H9 (cell line): ENCODE measurements at regions not wholly inside any gene's neighbourhood (a gene's known extent, or its start where the extent isn't known, plus 50 kb on each side); places are given as distances from the start of the nearest gene placed in this dataset.

ENCODE experiments used
- DNase-seq: peaks from one replicate; pipeline ENCODE4 v3.0.0-alpha.2; 2017
- H2AFZ ChIP-seq: one replicate; pipeline ENCODE4 v1.6.1; 2013; ENCODE audit warnings: mild to moderate bottlenecking, low read length, control low read depth, moderate library complexity
- H2AK5ac ChIP-seq: 2 replicates; pipeline ENCODE4 v1.6.1; 2013; ENCODE audit warnings: low read length, control low read depth, mixed read lengths; ENCODE audit not compliant: insufficient read length
- H2BK120ac ChIP-seq: one replicate; pipeline ENCODE4 v1.6.1; 2013; ENCODE audit warnings: low read depth, mild to moderate bottlenecking, low read length, control low read depth, inconsistent platforms; ENCODE audit not compliant: poor library complexity, severe bottlenecking
- H2BK12ac ChIP-seq: 2 replicates; pipeline ENCODE4 v1.6.1; 2013; ENCODE audit warnings: low read length, control low read depth, mixed read lengths, low read depth; ENCODE audit not compliant: insufficient read length
- H2BK15ac ChIP-seq: 2 replicates; pipeline ENCODE4 v1.6.1; 2013; ENCODE audit warnings: low read depth, low read length, control low read depth
- H2BK20ac ChIP-seq: one replicate; pipeline ENCODE4 v1.6.1; 2013; ENCODE audit warnings: low read depth, mild to moderate bottlenecking, low read length, control low read depth, inconsistent platforms; ENCODE audit not compliant: poor library complexity, severe bottlenecking
- H2BK5ac ChIP-seq: 2 replicates; pipeline ENCODE4 v1.6.1; 2013; ENCODE audit warnings: low read length, control low read depth, mixed read lengths; ENCODE audit not compliant: insufficient read length
- H3K14ac ChIP-seq: 2 replicates; pipeline ENCODE4 v1.6.1; 2013; ENCODE audit warnings: low read length, control low read depth; ENCODE audit not compliant: insufficient read depth
- H3K18ac ChIP-seq: 2 replicates; pipeline ENCODE4 v1.6.1; 2013; ENCODE audit warnings: low read depth, mild to moderate bottlenecking, mixed read lengths, low read length, control low read depth; ENCODE audit not compliant: insufficient read length
- H3K23ac ChIP-seq: 2 replicates; pipeline ENCODE4 v1.6.1; 2013; ENCODE audit warnings: low read length, control low read depth, mixed read lengths, low read depth; ENCODE audit not compliant: insufficient read length
- H3K23me2 ChIP-seq: 2 replicates; pipeline ENCODE4 v1.6.1; 2013; ENCODE audit warnings: low read depth, mild to moderate bottlenecking, mixed read lengths, low read length, control low read depth; ENCODE audit not compliant: insufficient read length, poor library complexity, severe bottlenecking
- H3K27ac ChIP-seq: 2 replicates; pipeline ENCODE4 v1.5.1; 2013; ENCODE audit warnings: low read length, control low read depth, mixed read lengths, low read depth; ENCODE audit not compliant: insufficient read length
- H3K27me3 ChIP-seq: 2 replicates; pipeline ENCODE4 v1.6.1; 2013; ENCODE audit warnings: low read length, control low read depth, inconsistent platforms; ENCODE audit not compliant: insufficient read depth
- H3K4ac ChIP-seq: 2 replicates; pipeline ENCODE4 v1.6.1; 2013; ENCODE audit warnings: low read depth, mild to moderate bottlenecking, control low read depth, inconsistent platforms, low read length, moderate library complexity
- H3K4me1 ChIP-seq: 2 replicates; pipeline ENCODE4 v1.6.1; 2013; ENCODE audit warnings: low read length, control low read depth, inconsistent platforms; ENCODE audit not compliant: insufficient read depth
- H3K4me2 ChIP-seq: 2 replicates; pipeline ENCODE4 v1.6.1; 2013; ENCODE audit warnings: low read length, control low read depth, mixed read lengths; ENCODE audit not compliant: insufficient read length, insufficient read depth
- H3K56ac ChIP-seq: 2 replicates; pipeline ENCODE4 v1.6.1; 2013; ENCODE audit warnings: low read depth, mild to moderate bottlenecking, mixed read lengths, low read length, control low read depth; ENCODE audit not compliant: insufficient read length
- H3K79me1 ChIP-seq: 2 replicates; pipeline ENCODE4 v1.6.1; 2013; ENCODE audit warnings: low read depth, mild to moderate bottlenecking, moderate library complexity, low read length, control low read depth, inconsistent platforms; ENCODE audit not compliant: insufficient read depth, poor library complexity, severe bottlenecking
- H3K79me2 ChIP-seq: 2 replicates; pipeline ENCODE4 v1.6.1; 2013; ENCODE audit warnings: low read length, control low read depth, inconsistent platforms; ENCODE audit not compliant: insufficient read depth
- H3K9ac ChIP-seq: 2 replicates; pipeline ENCODE4 v1.6.1; 2013; ENCODE audit warnings: low read length, control low read depth, mixed read lengths; ENCODE audit not compliant: insufficient read length; ENCODE audit errors: extremely low read depth
- H3K9me3 ChIP-seq: one replicate; pipeline ENCODE4 v1.6.1; 2013; ENCODE audit warnings: low read depth, low read length, inconsistent platforms; ENCODE audit not compliant: control insufficient read depth
- H3T11ph ChIP-seq: one replicate; pipeline ENCODE4 v1.6.1; 2013; ENCODE audit warnings: mild to moderate bottlenecking, low read length, control low read depth, inconsistent platforms
- H4K20me1 ChIP-seq: one replicate; pipeline ENCODE4 v1.6.1; 2013; ENCODE audit not compliant: control insufficient read depth, insufficient read length, insufficient read depth
- H4K5ac ChIP-seq: 2 replicates; pipeline ENCODE4 v1.6.1; 2013; ENCODE audit warnings: low read depth, mild to moderate bottlenecking, mixed read lengths, low read length, control low read depth; ENCODE audit not compliant: insufficient read length
- H4K8ac ChIP-seq: replicated peaks from 2 replicates; pipeline ENCODE4 v1.6.1; 2013; ENCODE audit warnings: low read length, control low read depth, mixed read lengths, low read depth; ENCODE audit not compliant: insufficient read length
- H4K91ac ChIP-seq: 2 replicates; pipeline ENCODE4 v1.6.1; 2013; ENCODE audit warnings: low read depth, mild to moderate bottlenecking, moderate library complexity, mixed read lengths, low read length, control low read depth; ENCODE audit not compliant: insufficient read length
- H3K27ac Mint-ChIP-seq, 3 experiments: 2 replicates in 2 of 3; 3 replicates in 1 of 3; pipeline ENCODE4 v1.8.0; 2020 to 2021; ENCODE audit warnings: mixed read lengths in 3 of 3, mild to moderate bottlenecking in 1 of 3, moderate library complexity in 1 of 3
- H3K27me3 Mint-ChIP-seq: 2 replicates; pipeline ENCODE4 v1.8.0; 2021; ENCODE audit warnings: low read depth, mild to moderate bottlenecking, moderate library complexity, mixed read lengths
- H3K36me3 Mint-ChIP-seq, 3 experiments: 2 replicates in 2 of 3; 3 replicates in 1 of 3; pipeline ENCODE4 v1.8.0; 2020 to 2021; ENCODE audit warnings: low read depth in 3 of 3, mixed read lengths in 3 of 3; ENCODE audit not compliant: insufficient read depth in 1 of 3
- H3K4me1 Mint-ChIP-seq, 2 experiments: 2 replicates each; pipeline ENCODE4 v1.8.0; 2020; ENCODE audit warnings: mixed read lengths in 2 of 2
- H3K4me3 Mint-ChIP-seq, 2 experiments: 2 replicates in 1 of 2; 3 replicates in 1 of 2; pipeline ENCODE4 v1.8.0; 2020 to 2021; ENCODE audit warnings: mild to moderate bottlenecking in 2 of 2, mixed read lengths in 2 of 2, moderate library complexity in 1 of 2
- H3K9me3 Mint-ChIP-seq, 2 experiments: 2 replicates in 1 of 2; 3 replicates in 1 of 2; pipeline ENCODE4 v1.8.0; 2020; ENCODE audit warnings: mild to moderate bottlenecking in 2 of 2, mixed read lengths in 2 of 2, moderate library complexity in 1 of 2
- CTCF ChIP-seq: fragments of 200-600 bp; sonication (generic); conservative IDR thresholded peaks from 3 replicates; pipeline ENCODE4 v1.8.0; 2021; ENCODE audit warnings: antibody characterized with exemption, mild to moderate bottlenecking
- WGBS: extraction: QIAGEN DNeasy Blood & Tissue Kit; methylation state at CpG from one replicate; pipeline ENCODE4 v1.1.7; 2013; ENCODE audit warnings: missing lambda C conversion rate, low lambda C conversion rate, mixed read lengths; ENCODE audit not compliant: insufficient read length; ENCODE audit errors: extremely low coverage; 5-methylcytosine and 5-hydroxymethylcytosine counted together

GRCh38 chr2:199115169-199115568, 342.6 kb downstream of the SATB2 start:
- Histone ChIP-seq H3K23ac (no peak overlapping the region), H3K4me2 (no peak overlapping the region), H4K20me1 (no peaks in the 10 kb centered on the region), H2BK15ac (no peak overlapping the region), H4K91ac (no peak overlapping the region), H3K14ac (no peak overlapping the region), H3K4me1 (no peaks in the 10 kb centered on the region), H3K9ac (no peak overlapping the region), H3K9me3 (no peaks in the 10 kb centered on the region), H4K5ac (no peak overlapping the region), H3T11ph (no peak overlapping the region), H2BK5ac (no peak overlapping the region), H3K79me2 (no peaks in the 10 kb centered on the region), H3K18ac (no peak overlapping the region), H3K23me2 (no peaks in the 10 kb centered on the region), H4K8ac (no peak overlapping the region), H3K79me1 (no peaks in the 10 kb centered on the region), H3K56ac (no peak overlapping the region), H2BK12ac (no peak overlapping the region), H2AFZ (no peak overlapping the region), H3K4ac (no peak overlapping the region), H2BK120ac (no peak overlapping the region), H2BK20ac (no peak overlapping the region), H3K27me3 (no peaks in the 10 kb centered on the region), H3K27ac (no peak overlapping the region), H2AK5ac (no peak overlapping the region)
- Mint-ChIP-seq H3K27me3 (no peaks in the 10 kb centered on the region), H3K9me3 (no peaks in the 10 kb centered on the region), H3K36me3 (no peaks in the 10 kb centered on the region), H3K4me1 (peaks cover 15 to 26% of the 10 kb centered on the region in 2 experiments), H3K27ac (peak overlapping the region in 1 of 3 experiments; percentile 81; a peak in 3 of 7 replicates), H3K4me3 (no peak overlapping the region)
- no peak for TF ChIP-seq CTCF
- no peak for DNase-seq
- no CpG with 5 or more reads among the region's 2 CpGs for WGBS
